Liver (tissue), 3 donors: ENCODE measurements at regions not wholly inside any gene's neighbourhood (a gene's known extent, or its start where the extent isn't known, plus 50 kb on each side); places are given as distances from the start of the nearest gene placed in this dataset.

Source experiments
- CTCF ChIP-seq: fragments of 150-350 bp; IDR thresholded peaks from 2 replicates; pipeline ENCODE4 v1.5.1; 2017; ENCODE audit warnings: improper control_type of control experiment, low read depth, low read length; ENCODE audit not compliant: missing input control
- EGR1 ChIP-seq, 2 donors: IDR thresholded peaks; 2 replicates each; pipeline ENCODE4 v1.6.1; 2016 to 2018; ENCODE audit warnings: antibody characterized with exemption in 2 of 2, low read depth in 2 of 2
- RAD21 ChIP-seq, 2 donors: IDR thresholded peaks; 2 replicates each; pipeline ENCODE4 v1.6.1; 2016; ENCODE audit warnings: antibody characterized with exemption in 2 of 2, mild to moderate bottlenecking in 2 of 2
- SP1 ChIP-seq: IDR thresholded peaks from 2 replicates; pipeline ENCODE4 v1.6.1; 2018; ENCODE audit warnings: antibody characterized with exemption, mild to moderate bottlenecking
- TAF1 ChIP-seq: conservative IDR thresholded peaks from 2 replicates; pipeline ENCODE4 v1.6.1; 2016; ENCODE audit warnings: antibody characterized with exemption, mild to moderate bottlenecking
- donor health status: healthy.
- donor health status: healthy.

GRCh38 chr15:23853286-23853685, 166.2 kb upstream of the NDN start:
- TF ChIP-seq EGR1 (IDR thresholded peaks at IDR 0.05; ENCODE audit: low read depth in 2 of 2) (no peak), CTCF (no peak), SP1 (no peak), RAD21 (IDR thresholded peaks at IDR 0.05) (no peak), TAF1 (no peak)
